ENCODE measurements at regions not wholly inside any gene's neighbourhood (a gene's known extent, or its start where the extent isn't known, plus 50 kb on each side); places are given as distances from the start of the nearest gene placed in this dataset.
"Not testable (repeated sequence)": the region's sequence is repeated elsewhere in the genome, so short reads cannot be mapped to it uniquely, and the experiment has no call there.

DNA sequence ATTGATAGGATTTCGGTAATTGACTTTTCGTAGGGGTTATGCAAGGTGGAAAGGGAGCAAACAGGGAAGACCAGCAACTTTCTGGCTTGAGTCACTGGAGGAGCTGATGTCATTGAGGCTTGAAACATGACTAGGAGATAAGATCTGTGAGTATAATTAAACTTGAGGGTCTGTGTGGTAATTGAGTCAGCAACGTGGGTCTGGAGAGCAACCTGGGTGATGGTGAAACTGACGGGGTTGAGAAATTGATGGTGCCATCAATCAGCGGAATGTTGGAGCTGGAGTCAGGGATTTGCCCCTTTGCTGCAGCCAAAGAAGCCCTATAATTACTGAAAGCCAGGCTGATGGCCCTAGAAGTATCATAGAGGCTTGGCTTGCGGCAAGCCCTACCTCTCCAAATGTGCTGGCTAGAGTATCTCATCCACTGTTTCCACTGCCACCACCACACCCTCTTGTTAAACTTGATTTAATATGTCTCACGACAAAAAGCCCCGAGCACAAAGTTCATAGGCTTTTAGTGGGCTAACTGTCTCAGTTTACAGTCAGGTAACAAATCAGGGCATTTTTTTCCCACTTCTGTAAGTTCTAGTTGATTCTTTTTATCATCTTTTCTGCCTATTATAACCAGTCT lies 186.9 kb upstream of the ELAC2 start:
- no peak for DNase-seq

DNA sequence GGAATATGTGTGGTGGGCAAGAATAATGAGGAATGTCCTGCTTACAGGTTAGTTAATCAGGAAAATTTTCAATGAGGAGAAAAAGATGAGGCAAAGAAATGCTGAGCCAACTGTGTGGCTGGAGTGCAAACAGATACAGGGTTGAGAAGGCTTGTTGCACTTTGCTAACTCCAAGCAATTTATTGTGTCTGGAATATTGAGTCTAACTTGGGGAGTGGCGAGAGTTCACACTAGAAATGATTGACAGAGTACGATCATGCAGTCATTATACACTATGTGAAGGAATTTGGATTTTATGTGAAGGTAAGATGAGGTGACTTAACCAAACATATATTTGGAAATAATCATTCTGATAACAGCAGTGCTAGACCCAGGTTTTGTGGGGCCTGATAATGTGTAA lies 185.0 kb upstream of the ELAC2 start:
- DNase-seq = no peak

- DNase-seq = no peak
Observed at GRCh38 chr17:13200671-13201070, 182.8 kb upstream of the ELAC2 start.

DNA sequence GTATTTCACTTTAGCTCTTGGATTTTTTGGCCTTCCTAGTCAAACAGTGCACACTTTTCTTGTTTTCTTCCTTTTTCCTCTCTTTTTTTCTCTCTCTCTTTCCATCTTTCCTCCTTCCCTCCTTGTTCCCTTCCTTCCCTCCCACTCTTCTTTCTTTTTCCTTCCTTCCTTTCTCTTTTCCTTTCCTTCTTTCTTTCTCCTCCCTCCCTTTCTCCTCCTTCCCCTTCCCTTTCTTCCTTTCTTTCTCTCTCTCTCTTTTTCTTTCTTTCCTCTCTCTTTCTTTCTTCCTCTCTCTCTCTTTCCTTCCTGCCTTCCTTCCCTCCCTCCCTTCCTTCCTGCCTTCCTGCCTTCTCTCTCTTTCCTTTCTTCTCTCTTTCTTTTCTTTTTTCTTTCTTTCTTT lies 181.6 kb upstream of the ELAC2 start:
- no peak for DNase-seq

- no peak for DNase-seq
Observed at GRCh38 chr17:13197586-13197985, 179.8 kb upstream of the ELAC2 start.

DNA sequence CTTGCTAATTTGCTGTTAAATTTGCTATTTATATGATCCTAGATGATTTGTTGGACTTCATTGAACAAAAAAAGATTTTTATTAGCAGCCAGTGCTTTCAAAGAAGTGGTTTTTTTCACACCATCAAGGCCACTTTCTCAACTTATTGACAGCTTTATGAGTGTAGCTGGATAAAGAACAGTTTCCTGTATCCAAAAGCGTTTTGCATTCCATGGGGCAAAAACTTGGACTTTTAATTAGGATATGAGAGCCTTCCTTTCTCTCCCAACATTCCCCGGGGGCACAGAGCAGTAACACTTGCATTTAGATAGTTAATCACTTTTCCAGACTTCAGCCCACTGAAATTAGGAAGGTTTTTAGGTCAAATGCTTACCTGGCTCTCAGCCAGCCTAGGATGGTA lies 177.1 kb upstream of the ELAC2 start:
- DNase-seq = no peak

DNA sequence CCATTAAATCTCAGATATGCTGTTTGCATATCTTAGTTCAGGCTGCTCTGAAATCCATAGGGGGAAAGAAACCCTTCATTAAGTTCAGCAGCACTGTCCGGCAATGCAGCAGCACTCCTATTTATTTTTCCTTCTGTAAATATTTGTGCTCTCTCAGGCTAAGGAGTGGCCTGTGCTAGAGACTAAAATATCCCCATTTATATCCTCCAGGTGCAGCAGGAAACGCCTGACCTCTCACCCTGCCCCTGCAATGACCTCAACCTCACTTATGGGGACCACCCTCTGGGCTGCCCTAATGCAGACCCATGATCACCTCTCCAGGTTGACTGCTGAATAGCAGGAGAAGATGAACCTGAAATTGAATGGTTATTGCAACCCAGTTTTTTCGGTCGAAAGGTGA lies 165.0 kb upstream of the ELAC2 start:
- no peak for DNase-seq

GRCh38 chr17:13182450-13182849 lies 164.6 kb upstream of the ELAC2 start:
- DNase-seq = no peak

GRCh38 chr17:13181683-13182082 lies 163.9 kb upstream of the ELAC2 start:
- no peak for DNase-seq

DNA sequence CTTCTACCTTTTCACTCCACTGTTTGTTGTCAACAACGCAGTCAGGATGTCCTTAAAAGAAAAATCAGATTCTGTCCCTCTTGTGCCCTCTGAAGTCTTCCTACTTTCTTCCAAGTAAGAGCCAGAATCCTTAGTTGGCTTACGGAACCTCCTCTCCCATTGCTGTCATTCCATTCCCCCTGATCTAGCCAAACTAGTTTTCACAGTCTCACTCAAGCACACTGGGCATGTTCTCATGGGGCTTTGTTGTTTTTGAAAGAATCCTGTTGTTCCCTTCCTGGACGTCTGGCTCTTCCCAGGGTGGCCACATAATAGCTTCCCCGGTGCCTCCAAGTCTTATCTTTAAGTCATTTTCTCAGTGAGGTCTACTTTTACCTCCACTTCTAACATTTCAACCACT lies 158.6 kb upstream of the ELAC2 start:
- DNase-seq = no peak

- DNase-seq = no peak
Observed at GRCh38 chr17:13171790-13172189, 154.0 kb upstream of the ELAC2 start.

GRCh38 chr17:13162361-13162760 lies 144.5 kb upstream of the ELAC2 start:
- DNase-seq = no peak

DNA sequence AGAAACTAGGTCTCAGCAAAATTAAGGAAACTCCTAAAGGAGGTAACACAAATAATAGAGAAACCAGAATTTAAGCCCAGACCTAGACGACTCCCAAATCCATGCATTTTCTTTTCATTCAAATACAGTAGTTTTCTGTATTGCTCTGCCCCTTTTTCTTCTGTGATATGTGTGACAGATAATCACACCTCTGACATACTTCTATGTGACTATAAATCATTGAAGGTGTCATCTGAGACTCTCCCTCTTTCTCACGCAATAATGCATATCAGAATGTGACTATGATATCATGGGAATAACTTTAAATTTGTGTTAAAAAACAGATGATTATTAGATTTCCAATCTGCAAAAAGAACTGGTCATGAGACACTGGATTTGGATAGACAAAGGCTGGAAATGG lies 143.0 kb upstream of the ELAC2 start:
- no peak for DNase-seq

DNA sequence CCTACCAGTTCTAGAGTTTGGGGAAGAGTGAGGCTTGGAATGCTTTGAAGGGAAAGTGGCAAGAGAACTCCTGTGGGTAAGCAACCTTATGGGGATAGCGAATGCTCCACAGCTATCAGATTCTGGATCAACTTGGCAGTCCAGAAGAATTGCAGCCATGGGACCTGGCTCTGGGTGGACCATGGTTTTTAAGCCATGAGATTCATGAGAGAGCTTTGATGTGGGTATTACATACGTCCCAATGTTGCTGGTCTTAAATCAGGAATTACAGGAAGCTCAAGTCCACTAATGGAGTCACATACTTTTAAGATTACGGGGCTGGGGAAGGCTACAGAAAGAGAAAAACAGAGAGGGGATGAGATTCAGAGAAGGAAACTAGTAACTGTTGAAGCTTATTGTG lies 142.5 kb upstream of the ELAC2 start:
- DNase-seq = no peak

GRCh38 chr17:13158494-13159240 lies 140.8 kb upstream of the ELAC2 start:
- no peak for DNase-seq

- DNase-seq = no peak
Observed at GRCh38 chr17:13157656-13158055, 139.8 kb upstream of the ELAC2 start.

- DNase-seq = no peak
Observed at GRCh38 chr17:13154930-13155329, 137.1 kb upstream of the ELAC2 start.

- no peak for DNase-seq
Observed at GRCh38 chr17:13154398-13154797, 136.6 kb upstream of the ELAC2 start.

DNA sequence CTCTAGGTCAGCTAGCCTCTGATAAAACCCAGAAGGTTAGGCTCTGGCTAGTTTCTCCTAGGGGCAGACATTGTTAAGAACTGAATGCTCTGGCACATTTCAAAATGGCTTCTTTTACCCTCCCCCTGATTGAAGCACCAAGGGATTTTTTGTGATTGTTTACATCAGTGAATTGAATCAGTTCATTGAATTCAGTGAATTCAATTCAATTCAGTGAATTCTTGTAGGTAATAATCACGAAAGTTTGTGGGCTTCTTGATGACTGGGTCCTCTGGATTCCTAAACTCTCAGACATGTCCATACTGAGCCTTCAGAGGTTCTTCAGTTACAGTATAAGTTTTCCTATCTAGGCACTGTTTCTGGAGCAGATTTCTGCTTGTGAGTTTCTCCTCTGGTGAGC lies 135.2 kb upstream of the ELAC2 start:
- DNase-seq = no peak

- no peak for DNase-seq
Observed at GRCh38 chr17:13152501-13152900, 134.7 kb upstream of the ELAC2 start.

- DNase-seq = not testable (repeated sequence)
Observed at GRCh38 chr17:13150738-13151137, 132.9 kb upstream of the ELAC2 start.

- DNase-seq = no peak
Observed at GRCh38 chr17:13143001-13143400, 125.2 kb upstream of the ELAC2 start.

DNA sequence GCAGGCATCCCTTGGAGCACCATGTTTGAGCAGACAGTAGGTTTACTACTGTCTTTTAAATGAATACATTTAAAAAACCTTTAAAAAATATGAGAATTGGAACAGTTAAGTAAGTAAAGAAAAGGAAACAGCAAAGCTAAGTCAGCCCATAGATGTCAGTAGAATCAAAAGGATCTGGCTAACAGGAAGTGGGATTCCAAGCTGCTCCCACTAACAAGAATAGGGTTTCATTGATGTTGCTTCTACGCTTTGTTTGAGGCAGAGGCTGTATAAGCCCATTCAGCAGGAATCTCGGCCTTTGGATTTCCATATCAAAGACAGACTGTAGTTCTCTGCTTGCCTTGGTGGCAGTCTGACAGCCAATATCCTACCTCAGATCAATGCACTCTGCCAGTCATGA lies 122.9 kb upstream of the ELAC2 start:
- no peak for DNase-seq

DNA sequence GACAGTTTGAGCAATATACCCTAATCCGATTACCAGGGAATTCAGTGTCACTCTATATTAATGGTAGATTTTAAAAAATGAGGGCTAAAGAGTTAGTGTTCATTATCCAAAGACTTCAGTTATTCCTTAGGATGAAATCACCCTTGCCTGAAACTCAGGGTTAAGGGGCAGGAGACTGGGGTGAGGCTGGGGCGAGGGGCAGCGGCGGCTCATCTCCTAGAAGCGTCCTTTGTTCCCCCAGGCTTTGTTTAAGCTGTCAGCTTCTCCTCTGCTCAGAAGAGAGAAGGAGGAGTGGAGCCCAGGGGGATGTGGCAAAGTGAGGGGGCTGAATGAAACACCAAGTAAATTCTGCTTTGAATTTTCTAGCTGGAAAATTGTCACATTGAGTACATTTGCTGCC lies 117.7 kb upstream of the ELAC2 start:
- no peak for DNase-seq

DNA sequence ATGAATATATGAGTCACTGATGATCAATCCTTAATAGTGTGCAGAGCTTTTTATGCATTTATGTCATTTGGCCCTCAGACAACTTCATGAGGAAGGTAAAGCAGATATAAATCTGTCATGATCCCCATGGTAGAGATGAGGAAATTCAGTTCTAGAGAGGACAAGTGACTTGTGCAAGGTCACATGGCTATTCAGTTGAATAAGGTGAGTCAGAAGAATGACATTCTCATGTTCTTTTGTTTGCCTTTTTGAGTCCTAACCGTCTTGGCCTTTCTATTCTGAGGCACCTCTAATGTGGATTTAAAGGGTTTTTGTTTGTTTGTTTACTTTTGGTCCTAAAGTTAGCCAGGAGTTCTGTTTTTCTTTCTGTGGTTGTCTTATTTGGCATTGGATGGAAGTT lies 116.2 kb upstream of the ELAC2 start:
- DNase-seq = no peak

All from activated CD4-positive, alpha-beta T cell treated with anti-CD3 and anti-CD28 coated beads, Interleukin-2, amount 50 U/mL, for 16 hours (primary cell).